D721Med (cell line): ENCODE measurements at regions not wholly inside any gene's neighbourhood (a gene's known extent, or its start where the extent isn't known, plus 50 kb on each side); places are given as distances from the start of the nearest gene placed in this dataset.

Experiments used
- DNase-seq: peaks from one replicate; pipeline ENCODE4 v3.0.0; 2011; ENCODE audit warnings: low spot score; ENCODE audit not compliant: insufficient read length
- FAIRE-seq: peaks from 2 replicates; lab custom pipeline; 2011; peaks lifted over from hg19 to GRCh38; lab: Jason Lieb, UNC
- CTCF ChIP-seq: IDR thresholded peaks from 2 replicates; pipeline ENCODE4 v1.5.1; 2012; ENCODE audit warnings: mild to moderate bottlenecking, control low read depth; ENCODE audit not compliant: insufficient read depth; ENCODE audit errors: missing control alignments

- DNase-seq (no peak), FAIRE-seq (no peak)
- TF ChIP-seq CTCF = no peak
These were observed 166.3 kb upstream of the FN1 start for GRCh38 chr2:215601990-215602721.

DNA sequence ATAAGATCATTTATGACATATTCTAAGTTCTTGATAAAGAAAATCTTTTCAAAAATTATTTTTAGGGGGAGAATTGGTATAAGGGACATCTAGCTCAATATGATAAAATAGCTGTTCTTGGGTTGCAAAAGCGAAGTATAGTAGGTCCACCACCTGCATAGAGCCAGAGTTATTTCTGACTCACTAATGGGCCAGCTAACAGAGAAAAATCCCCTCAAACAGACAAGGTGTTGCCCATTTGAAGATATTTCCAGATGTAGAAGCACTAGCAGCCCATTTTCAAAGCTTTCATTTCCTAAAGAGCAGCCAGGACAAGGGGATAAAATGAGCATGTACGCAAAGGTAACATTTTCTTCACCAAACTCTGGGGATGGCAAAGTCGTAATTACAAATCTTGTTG, 165.7 kb upstream of the FN1 start:
- FAIRE-seq = no peak
- no peak for DNase-seq
- no peak for TF ChIP-seq CTCF

DNA sequence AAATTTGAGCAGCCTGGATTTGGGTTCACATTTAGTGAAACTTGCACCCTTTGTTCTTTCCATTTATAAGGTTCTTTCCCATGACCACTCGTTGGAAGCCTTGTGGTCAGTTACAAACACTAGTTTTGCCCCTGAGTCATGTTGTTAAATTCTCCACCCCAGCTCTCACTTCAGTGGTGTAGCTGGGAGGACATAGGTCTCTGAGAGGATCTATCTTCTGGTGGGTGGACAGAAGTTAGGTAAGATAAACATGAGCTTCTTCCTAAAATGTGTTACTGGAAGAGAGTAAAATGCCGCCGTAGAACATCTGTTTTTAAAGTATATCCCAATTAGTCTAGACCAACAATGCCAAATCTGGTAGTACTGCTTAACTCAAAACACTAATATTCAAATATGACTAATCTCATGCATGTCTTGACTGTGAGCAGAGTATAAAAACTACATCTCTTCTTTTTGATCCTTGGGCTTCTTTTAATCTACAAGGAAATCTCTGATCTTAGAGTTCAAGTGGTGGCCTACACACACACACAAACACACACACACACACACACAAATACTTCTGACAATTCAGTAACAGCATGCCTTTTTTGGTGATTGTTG, 162.6 kb upstream of the FN1 start:
- no peak for TF ChIP-seq CTCF
- DNase-seq = no peak

DNA sequence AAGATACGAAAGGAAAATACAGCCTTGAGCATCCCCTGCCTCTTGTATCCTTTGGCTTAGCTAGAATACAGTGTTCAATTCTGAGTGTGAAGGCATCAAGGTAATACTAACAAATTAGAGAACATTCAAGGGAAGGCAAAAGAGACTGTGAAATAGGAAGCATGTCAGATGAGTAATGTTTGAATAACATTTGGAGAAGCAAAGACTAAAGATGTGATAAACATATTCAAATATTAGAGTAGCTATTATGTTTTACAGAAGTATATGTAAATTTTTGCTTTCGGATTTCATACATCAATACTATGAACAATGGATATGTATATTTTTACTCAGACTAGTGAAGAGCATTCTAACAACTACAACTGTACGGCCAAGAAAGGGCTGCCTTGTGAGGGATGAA, 161.7 kb upstream of the FN1 start:
- FAIRE-seq = no peak
- no peak for TF ChIP-seq CTCF
- DNase-seq = no peak

More for the DNA sequence above, 162.6 kb upstream of the FN1 start:
- FAIRE-seq = no peak

GRCh38 chr2:215594766-215595165, 158.9 kb upstream of the FN1 start:
- DNase-seq = no peak
- no peak for FAIRE-seq
- no peak for TF ChIP-seq CTCF

DNA sequence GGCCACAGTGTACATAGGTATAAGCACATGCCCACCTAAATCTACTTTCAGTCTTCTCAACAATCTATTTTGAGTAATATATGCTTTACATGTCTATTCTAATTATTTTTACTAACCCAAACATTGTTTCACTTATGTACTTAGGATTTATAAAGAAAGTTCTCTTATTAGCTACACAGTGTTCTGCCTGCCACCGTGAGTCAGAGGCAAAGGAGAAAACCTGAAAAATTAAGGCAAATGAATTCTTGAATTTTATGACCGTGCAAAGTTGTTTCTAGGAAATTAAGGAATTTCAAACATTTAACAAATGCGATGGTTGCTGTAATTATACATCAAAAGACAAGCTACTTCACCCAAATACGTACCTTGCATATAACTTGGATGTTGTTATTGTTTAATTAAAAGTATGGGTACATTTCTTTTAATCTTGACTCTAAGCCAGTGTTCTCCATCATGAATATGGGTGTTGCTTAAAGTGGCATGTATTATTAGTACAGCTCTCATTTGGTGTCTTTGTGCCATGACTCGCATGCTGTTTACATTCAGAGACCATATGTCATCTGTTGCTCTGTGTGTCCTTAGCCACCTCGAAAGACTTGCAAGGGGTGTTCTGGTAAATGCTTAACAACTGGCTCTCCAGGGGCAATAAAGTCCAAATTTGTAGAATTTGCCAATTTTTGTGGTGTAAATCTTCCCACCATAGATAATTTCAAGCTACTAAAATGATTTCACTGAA, 154.3 kb upstream of the FN1 start:
- FAIRE-seq (no peak), DNase-seq (no peak)
- no peak for TF ChIP-seq CTCF
